Karpas-422 (cell line): ENCODE measurements at regions not wholly inside any gene's neighbourhood (a gene's known extent, or its start where the extent isn't known, plus 50 kb on each side); places are given as distances from the start of the nearest gene placed in this dataset.

Experiments
- DNase-seq: peaks from one replicate; pipeline ENCODE4 v3.0.0-alpha.2; 2015
- H2AFZ ChIP-seq: fragments of 200-600 bp; sonication (generic); 2 replicates; pipeline ENCODE4 v1.6.1; 2014; ENCODE audit warnings: antibody characterized with exemption, low read length, mixed read lengths
- H3K27ac ChIP-seq: fragments of 200-600 bp; sonication (generic); 2 replicates; pipeline ENCODE4 v1.5.1; 2014; ENCODE audit warnings: mild to moderate bottlenecking, low read length, moderate library complexity
- H3K27me3 ChIP-seq: fragments of 200-600 bp; sonication (generic); 2 replicates; pipeline ENCODE4 v1.6.1; 2014; ENCODE audit warnings: low read length, mixed read lengths
- H3K36me3 ChIP-seq: fragments of 200-600 bp; sonication (generic); 2 replicates; pipeline ENCODE4 v1.6.1; 2014; ENCODE audit warnings: low read length, mixed read lengths; ENCODE audit not compliant: insufficient read depth
- H3K4me1 ChIP-seq: fragments of 200-600 bp; sonication (generic); 2 replicates; pipeline ENCODE4 v1.6.1; 2014; ENCODE audit warnings: mild to moderate bottlenecking, low read length, mixed read lengths
- H3K4me2 ChIP-seq: fragments of 200-600 bp; sonication (generic); 2 replicates; pipeline ENCODE4 v1.6.1; 2014; ENCODE audit warnings: low read length, low read depth, mild to moderate bottlenecking; ENCODE audit not compliant: poor library complexity, severe bottlenecking
- H3K4me3 ChIP-seq: fragments of 200-600 bp; sonication (generic); 2 replicates; pipeline ENCODE4 v1.5.1; 2014; ENCODE audit warnings: mild to moderate bottlenecking, antibody characterized with exemption, low read length, mixed read lengths
- H3K79me2 ChIP-seq: fragments of 200-600 bp; sonication (generic); 2 replicates; pipeline ENCODE4 v1.6.1; 2014; ENCODE audit warnings: mild to moderate bottlenecking, low read length, mixed read lengths
- H3K9ac ChIP-seq: fragments of 200-600 bp; sonication (generic); 2 replicates; pipeline ENCODE4 v1.6.0; 2014; ENCODE audit warnings: low read length
- H3K9me2 ChIP-seq: fragments of 200-600 bp; sonication (generic), shearing (Covaris generic); replicated peaks from 2 replicates; pipeline ENCODE4 v1.6.0; 2014; ENCODE audit warnings: mild to moderate bottlenecking, low read length, moderate library complexity; ENCODE audit not compliant: insufficient read depth
- H3K9me3 ChIP-seq: fragments of 300-700, 200-600 bp; sonication (generic); 2 replicates; pipeline ENCODE4 v1.6.1; 2014; ENCODE audit warnings: low read length, mixed read lengths
- H4K20me1 ChIP-seq: fragments of 200-600 bp; sonication (generic); 2 replicates; pipeline ENCODE4 v1.6.1; 2014; ENCODE audit warnings: mild to moderate bottlenecking, antibody characterized with exemption, low read length, low read depth; ENCODE audit not compliant: insufficient read depth

GRCh38 chr10:130471486-130471885 lies 335.3 kb downstream of the GLRX3 start:
- no peaks in the 10 kb centered on the region for H4K20me1 ChIP-seq

GRCh38 chr10:130472236-130472635 lies 336.0 kb downstream of the GLRX3 start:
- Histone ChIP-seq H3K27me3 (no peaks in the 10 kb centered on the region), H3K4me1 (no peaks in the 10 kb centered on the region), H4K20me1 (no peaks in the 10 kb centered on the region), H3K79me2 (no peaks in the 10 kb centered on the region), H2AFZ (no peak overlapping the region), H3K9me2 (no peaks in the 10 kb centered on the region), H3K4me2 (no peak overlapping the region), H3K9ac (no peak overlapping the region), H3K9me3 (no peaks in the 10 kb centered on the region), H3K4me3 (no peak overlapping the region), H3K27ac (no peak overlapping the region), H3K36me3 (no peaks in the 10 kb centered on the region)
- DNase-seq, result no peak

More at GRCh38 chr10:130471486-130471885, 335.3 kb downstream of the GLRX3 start:
- H3K9me3 ChIP-seq, result no peaks in the 10 kb centered on the region
- H3K9me2 ChIP-seq, result no peaks in the 10 kb centered on the region
- H3K79me2 ChIP-seq, result no peaks in the 10 kb centered on the region
- no peaks in the 10 kb centered on the region for H3K4me1 ChIP-seq
- H3K9ac ChIP-seq, result no peak overlapping the region
- no peak overlapping the region for H2AFZ ChIP-seq
- DNase-seq, result no peak
- no peak overlapping the region for H3K27ac ChIP-seq
- H3K36me3 ChIP-seq, result no peaks in the 10 kb centered on the region
- no peak overlapping the region for H3K4me2 ChIP-seq
- no peak overlapping the region for H3K4me3 ChIP-seq
- no peaks in the 10 kb centered on the region for H3K27me3 ChIP-seq

DNA sequence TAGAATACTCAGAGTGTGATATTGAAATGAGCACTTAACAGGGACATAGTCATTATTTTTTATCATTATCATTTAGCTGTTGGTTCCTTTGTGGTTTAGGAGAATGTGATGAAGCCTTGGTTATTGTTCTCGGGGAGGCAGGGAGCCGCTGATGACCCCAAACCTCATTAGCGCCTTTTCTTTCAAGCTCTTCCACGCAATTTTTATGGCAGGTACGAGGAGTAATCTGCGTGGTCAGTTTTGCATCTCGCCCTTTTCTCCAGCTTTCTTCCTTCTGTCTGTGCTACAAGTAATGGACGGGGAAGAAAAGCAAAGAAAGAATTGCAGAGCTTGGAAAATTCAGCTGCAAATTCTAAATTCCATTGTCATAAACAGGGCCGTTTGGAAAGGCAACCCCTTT lies 338.4 kb downstream of the GLRX3 start:
- Histone ChIP-seq H2AFZ (no peak overlapping the region), H3K9me3 (no peaks in the 10 kb centered on the region), H4K20me1 (no peaks in the 10 kb centered on the region), H3K27me3 (no peaks in the 10 kb centered on the region), H3K36me3 (no peaks in the 10 kb centered on the region), H3K4me1 (no peaks in the 10 kb centered on the region), H3K27ac (no peak overlapping the region), H3K4me2 (no peak overlapping the region), H3K79me2 (no peaks in the 10 kb centered on the region), H3K9ac (no peak overlapping the region), H3K9me2 (no peaks in the 10 kb centered on the region), H3K4me3 (no peak overlapping the region)
- DNase-seq, result no peak

- no peaks in the 10 kb centered on the region for H3K4me1 ChIP-seq
- no peaks in the 10 kb centered on the region for H3K79me2 ChIP-seq
- H4K20me1 ChIP-seq, result no peaks in the 10 kb centered on the region
- no peaks in the 10 kb centered on the region for H3K36me3 ChIP-seq
- no peak for DNase-seq
- H3K9ac ChIP-seq, result no peak overlapping the region
- H2AFZ ChIP-seq, result no peak overlapping the region
- no peaks in the 10 kb centered on the region for H3K9me3 ChIP-seq
- H3K4me2 ChIP-seq, result no peak overlapping the region
- no peak overlapping the region for H3K27ac ChIP-seq
- H3K9me2 ChIP-seq, result no peaks in the 10 kb centered on the region
- no peak overlapping the region for H3K4me3 ChIP-seq
- H3K27me3 ChIP-seq, result no peaks in the 10 kb centered on the region
Observed at GRCh38 chr10:130477360-130477759, 341.2 kb downstream of the GLRX3 start.

- no peaks in the 10 kb centered on the region for H4K20me1 ChIP-seq
- H2AFZ ChIP-seq, result no peak overlapping the region
- H3K4me1 ChIP-seq, result no peaks in the 10 kb centered on the region
- H3K9ac ChIP-seq, result no peak overlapping the region
- no peaks in the 10 kb centered on the region for H3K36me3 ChIP-seq
- H3K9me3 ChIP-seq, result no peaks in the 10 kb centered on the region
- no peaks in the 10 kb centered on the region for H3K27me3 ChIP-seq
- DNase-seq, result no peak
- no peaks in the 10 kb centered on the region for H3K79me2 ChIP-seq
- H3K4me3 ChIP-seq, result no peak overlapping the region
- H3K9me2 ChIP-seq, result no peaks in the 10 kb centered on the region
- H3K4me2 ChIP-seq, result no peak overlapping the region
- H3K27ac ChIP-seq, result no peak overlapping the region
Observed at GRCh38 chr10:130479146-130479545, 343.0 kb downstream of the GLRX3 start.

- Histone ChIP-seq H3K27ac (no peak overlapping the region), H2AFZ (no peak overlapping the region), H3K4me1 (no peaks in the 10 kb centered on the region), H3K79me2 (no peaks in the 10 kb centered on the region), H4K20me1 (no peaks in the 10 kb centered on the region), H3K4me2 (no peak overlapping the region), H3K27me3 (no peaks in the 10 kb centered on the region), H3K9me3 (no peaks in the 10 kb centered on the region), H3K9me2 (no peaks in the 10 kb centered on the region), H3K36me3 (no peaks in the 10 kb centered on the region), H3K9ac (no peak overlapping the region), H3K4me3 (no peak overlapping the region)
- DNase-seq, result no peak
Observed at GRCh38 chr10:130479926-130480325, 343.7 kb downstream of the GLRX3 start.

GRCh38 chr10:130480491-130480890 lies 344.3 kb downstream of the GLRX3 start:
- no peaks in the 10 kb centered on the region for H3K9me3 ChIP-seq
- H3K36me3 ChIP-seq, result no peaks in the 10 kb centered on the region
- no peaks in the 10 kb centered on the region for H3K79me2 ChIP-seq
- H3K27ac ChIP-seq, result no peak overlapping the region
- H3K4me3 ChIP-seq, result no peak overlapping the region
- H3K27me3 ChIP-seq, result no peaks in the 10 kb centered on the region
- no peak overlapping the region for H3K9ac ChIP-seq
- no peaks in the 10 kb centered on the region for H3K4me1 ChIP-seq
- H4K20me1 ChIP-seq, result no peaks in the 10 kb centered on the region
- DNase-seq, result no peak
- H2AFZ ChIP-seq, result no peak overlapping the region
- no peak overlapping the region for H3K4me2 ChIP-seq
- no peaks in the 10 kb centered on the region for H3K9me2 ChIP-seq

DNA sequence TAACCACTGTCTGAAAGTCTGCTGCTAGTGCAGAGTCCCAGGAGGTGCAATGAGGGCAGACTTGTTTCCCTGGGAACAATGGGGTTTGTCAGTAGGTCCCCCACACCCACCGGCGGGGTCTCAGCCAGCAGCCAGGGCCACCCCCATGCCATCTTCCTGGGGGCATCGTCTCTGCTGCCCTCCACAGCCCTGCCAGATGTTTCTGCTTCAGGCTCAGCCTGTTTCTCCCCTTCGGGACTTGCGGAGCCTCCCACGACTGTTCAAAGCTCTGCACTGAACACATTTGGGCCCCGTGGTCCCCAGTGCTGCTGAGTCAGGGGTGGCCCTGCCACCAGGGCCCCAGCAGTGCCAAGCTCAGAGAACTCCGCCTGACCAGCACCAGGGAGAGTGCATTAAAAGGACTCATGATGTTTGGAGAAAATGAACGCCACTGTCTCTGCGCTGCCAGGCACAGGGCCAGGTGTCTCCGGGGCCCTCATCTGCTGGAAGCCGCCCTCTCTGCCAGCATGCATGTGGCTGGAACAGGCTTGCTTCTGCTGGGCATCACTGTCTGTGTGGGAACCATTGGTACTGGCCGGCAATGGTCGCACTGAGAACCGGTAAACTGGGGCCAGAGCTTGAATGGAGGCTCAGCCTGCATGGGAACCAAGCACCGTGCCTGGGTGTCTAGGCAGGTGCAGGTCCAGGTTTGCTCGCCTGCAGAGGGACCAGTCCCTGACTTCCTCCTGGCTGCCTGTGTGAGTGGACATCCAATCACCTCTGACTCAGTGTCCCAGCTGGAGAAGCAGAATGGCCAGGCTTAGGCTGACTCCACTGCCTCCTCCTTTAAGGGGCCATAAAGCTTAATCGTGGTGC lies 345.1 kb downstream of the GLRX3 start:
- Histone ChIP-seq H3K9me2 (no peaks in the 10 kb centered on the region), H3K4me3 (no peak overlapping the region), H3K27me3 (no peaks in the 10 kb centered on the region), H2AFZ (no peak overlapping the region), H4K20me1 (no peaks in the 10 kb centered on the region), H3K79me2 (no peaks in the 10 kb centered on the region), H3K9ac (no peak overlapping the region), H3K9me3 (no peaks in the 10 kb centered on the region), H3K4me1 (no peaks in the 10 kb centered on the region), H3K4me2 (no peak overlapping the region), H3K36me3 (no peaks in the 10 kb centered on the region), H3K27ac (no peak overlapping the region)
- no peak for DNase-seq
